Trophoblast cell (in vitro differentiated cells and primary cell): ENCODE measurements at regions not wholly inside any gene's neighbourhood (a gene's known extent, or its start where the extent isn't known, plus 50 kb on each side); places are given as distances from the start of the nearest gene placed in this dataset.

Experiments
- DNase-seq, 2 donors: peaks; one replicate each; pipeline ENCODE4 v3.0.0-alpha.2; 2016
- H2AFZ ChIP-seq: 2 replicates; pipeline ENCODE4 v1.6.1; 2013; ENCODE audit warnings: low read length, moderate library complexity, mild to moderate bottlenecking; ENCODE audit not compliant: insufficient read depth, poor library complexity
- H2AK5ac ChIP-seq: 2 replicates; pipeline ENCODE4 v1.6.1; 2013; ENCODE audit warnings: mild to moderate bottlenecking, low read length
- H2BK120ac ChIP-seq: 2 replicates; pipeline ENCODE4 v1.6.1; 2013; ENCODE audit warnings: low read length, mild to moderate bottlenecking, moderate library complexity; ENCODE audit not compliant: insufficient read depth, poor library complexity
- H2BK12ac ChIP-seq: 2 replicates; pipeline ENCODE4 v1.6.1; 2013; ENCODE audit warnings: mild to moderate bottlenecking, low read length, moderate library complexity
- H2BK5ac ChIP-seq: 2 replicates; pipeline ENCODE4 v1.6.1; 2013; ENCODE audit warnings: low read length, low read depth, moderate library complexity, mild to moderate bottlenecking; ENCODE audit not compliant: poor library complexity
- H3K14ac ChIP-seq: 2 replicates; pipeline ENCODE4 v1.6.1; 2013; ENCODE audit warnings: mild to moderate bottlenecking, low read length
- H3K18ac ChIP-seq: 2 replicates; pipeline ENCODE4 v1.6.1; 2013; ENCODE audit warnings: mild to moderate bottlenecking, low read length
- H3K23ac ChIP-seq: 2 replicates; pipeline ENCODE4 v1.6.1; 2013; ENCODE audit warnings: low read length
- H3K27ac ChIP-seq: 2 replicates; pipeline ENCODE4 v1.5.1; 2013; ENCODE audit warnings: low read depth, mild to moderate bottlenecking, inconsistent platforms, low read length, moderate library complexity
- H3K27me3 ChIP-seq: 2 replicates; pipeline ENCODE4 v1.6.1; 2013; ENCODE audit warnings: inconsistent platforms, mild to moderate bottlenecking, low read length, moderate library complexity; ENCODE audit not compliant: insufficient read depth
- H3K36me3 ChIP-seq, 2 experiments: 1 replicate in 1 of 2; 2 replicates in 1 of 2; pipeline ENCODE4 v1.6.1; 2013; ENCODE audit warnings: low read length in 2 of 2, mild to moderate bottlenecking in 2 of 2, moderate library complexity in 1 of 2; ENCODE audit not compliant: insufficient read depth in 2 of 2, control insufficient read depth in 1 of 2
- H3K4ac ChIP-seq: 2 replicates; pipeline ENCODE4 v1.6.1; 2013; ENCODE audit warnings: low read depth, mild to moderate bottlenecking, low read length, moderate library complexity
- H3K4me1 ChIP-seq, 2 experiments: 1 replicate in 1 of 2; 2 replicates in 1 of 2; pipeline ENCODE4 v1.6.1; 2013; ENCODE audit warnings: low read length in 2 of 2, mild to moderate bottlenecking in 2 of 2, moderate library complexity in 1 of 2; ENCODE audit not compliant: insufficient read depth in 2 of 2, control insufficient read depth in 1 of 2
- H3K4me2 ChIP-seq: 2 replicates; pipeline ENCODE4 v1.6.1; 2013; ENCODE audit warnings: inconsistent platforms, mild to moderate bottlenecking, low read length, moderate library complexity
- H3K4me3 ChIP-seq: 2 replicates; pipeline ENCODE4 v1.5.1; 2013; ENCODE audit warnings: mild to moderate bottlenecking, low read depth, low read length, inconsistent platforms
- H3K79me1 ChIP-seq: one replicate; pipeline ENCODE4 v1.6.1; 2013; ENCODE audit warnings: low read length
- H3K79me2 ChIP-seq: 2 replicates; pipeline ENCODE4 v1.6.1; 2013; ENCODE audit warnings: low read length, mild to moderate bottlenecking; ENCODE audit not compliant: control insufficient read depth, insufficient read depth, poor library complexity
- H3K9ac ChIP-seq: 2 replicates; pipeline ENCODE4 v1.6.1; 2013; ENCODE audit warnings: mild to moderate bottlenecking, low read length
- H3K9me3 ChIP-seq: 2 replicates; pipeline ENCODE4 v1.6.1; 2013; ENCODE audit warnings: low read depth, mild to moderate bottlenecking, control low read depth, inconsistent platforms, low read length; ENCODE audit not compliant: insufficient read depth
- H4K12ac ChIP-seq: 2 replicates; pipeline ENCODE4 v1.6.1; 2013; ENCODE audit warnings: low read depth, mild to moderate bottlenecking, low read length, moderate library complexity
- H4K8ac ChIP-seq: 2 replicates; pipeline ENCODE4 v1.6.1; 2013; ENCODE audit warnings: low read depth, mild to moderate bottlenecking, low read length, moderate library complexity
- H4K91ac ChIP-seq: one replicate; pipeline ENCODE4 v1.6.1; 2013; ENCODE audit warnings: low read depth, mild to moderate bottlenecking, low read length, moderate library complexity
- WGBS: extraction: QIAGEN DNeasy Blood & Tissue Kit; methylation state at CpG from one replicate; pipeline ENCODE4 v1.1.7; 2013; ENCODE audit warnings: missing lambda C conversion rate; ENCODE audit not compliant: insufficient read length, insufficient coverage; ENCODE audit errors: extremely low coverage; 5-methylcytosine and 5-hydroxymethylcytosine counted together

- Histone ChIP-seq H3K18ac (no peak overlapping the region), H3K4me2 (no peak overlapping the region), H4K8ac (no peak overlapping the region), H3K4ac (no peak overlapping the region), H3K4me1 (no peaks in the 10 kb centered on the region), H2BK12ac (no peak overlapping the region), H2AFZ (no peak overlapping the region), H3K27me3 (no peaks in the 10 kb centered on the region), H3K14ac (no peak overlapping the region), H2BK120ac (no peak overlapping the region), H3K9ac (no peak overlapping the region), H3K79me1 (no peaks in the 10 kb centered on the region), H4K12ac (no peak overlapping the region), H3K9me3 (no peaks in the 10 kb centered on the region), H2AK5ac (no peak overlapping the region), H4K91ac (no peak overlapping the region), H3K36me3 (no peaks in the 10 kb centered on the region), H3K23ac (no peak overlapping the region), H3K79me2 (no peaks in the 10 kb centered on the region), H2BK5ac (no peak overlapping the region), H3K27ac (no peak overlapping the region), H3K4me3 (no peak overlapping the region)
- DNase-seq, result no peak
- no CpG with 5 or more reads among the region's 11 CpGs for WGBS
These were observed 143.3 kb upstream of the PREP start for GRCh38 chr6:105545947-105546731.

- Histone ChIP-seq H3K18ac (no peak overlapping the region), H3K27ac (no peak overlapping the region), H3K14ac (no peak overlapping the region), H2BK5ac (no peak overlapping the region), H3K4ac (no peak overlapping the region), H3K23ac (no peak overlapping the region), H3K4me3 (no peak overlapping the region), H2AFZ (no peak overlapping the region), H4K8ac (no peak overlapping the region), H4K12ac (no peak overlapping the region), H3K27me3 (no peaks in the 10 kb centered on the region), H2BK120ac (no peak overlapping the region), H3K79me2 (no peaks in the 10 kb centered on the region), H3K4me1 (no peaks in the 10 kb centered on the region), H3K9me3 (no peaks in the 10 kb centered on the region), H2AK5ac (no peak overlapping the region), H2BK12ac (no peak overlapping the region), H4K91ac (no peak overlapping the region), H3K79me1 (no peaks in the 10 kb centered on the region), H3K4me2 (no peak overlapping the region), H3K36me3 (no peaks in the 10 kb centered on the region), H3K9ac (no peak overlapping the region)
- WGBS, result no CpG with 5 or more reads among the region's 4 CpGs
- no peak for DNase-seq
These were observed 142.5 kb upstream of the PREP start for GRCh38 chr6:105545228-105545920.

GRCh38 chr6:105539911-105540310, 137.0 kb upstream of the PREP start:
- no peak overlapping the region for H3K18ac ChIP-seq
- no peak overlapping the region for H3K4me2 ChIP-seq
- H2AFZ ChIP-seq, result no peak overlapping the region
- no peaks in the 10 kb centered on the region for H3K79me2 ChIP-seq
- H3K79me1 ChIP-seq, result no peaks in the 10 kb centered on the region
- no peaks in the 10 kb centered on the region for H3K9me3 ChIP-seq
- H3K36me3 ChIP-seq, result no peaks in the 10 kb centered on the region
- no peaks in the 10 kb centered on the region for H3K27me3 ChIP-seq
- no peak overlapping the region for H2BK5ac ChIP-seq
- H2AK5ac ChIP-seq, result no peak overlapping the region
- no peak overlapping the region for H3K4ac ChIP-seq
- H3K14ac ChIP-seq, result no peak overlapping the region
- no peak for DNase-seq
- no peaks in the 10 kb centered on the region for H3K4me1 ChIP-seq
- no peak overlapping the region for H4K8ac ChIP-seq
- no peak overlapping the region for H3K9ac ChIP-seq
- no peak overlapping the region for H2BK120ac ChIP-seq
- no peak overlapping the region for H2BK12ac ChIP-seq
- no peak overlapping the region for H3K23ac ChIP-seq
- no peak overlapping the region for H4K91ac ChIP-seq
- H3K27ac ChIP-seq, result no peak overlapping the region
- no peak overlapping the region for H3K4me3 ChIP-seq
- WGBS, result no CpG with 5 or more reads among the region's 5 CpGs
- no peak overlapping the region for H4K12ac ChIP-seq

GRCh38 chr6:105537981-105538578, 135.2 kb upstream of the PREP start:
- no peaks in the 10 kb centered on the region for H3K27me3 ChIP-seq

More at GRCh38 chr6:105537981-105538578, 135.2 kb upstream of the PREP start:
- Histone ChIP-seq H3K14ac (no peak overlapping the region), H4K91ac (no peak overlapping the region), H2BK120ac (no peak overlapping the region), H3K4me1 (no peaks in the 10 kb centered on the region), H3K4me3 (no peak overlapping the region), H3K9ac (no peak overlapping the region), H3K36me3 (no peaks in the 10 kb centered on the region), H3K27ac (no peak overlapping the region), H3K18ac (no peak overlapping the region), H3K23ac (no peak overlapping the region), H4K8ac (no peak overlapping the region), H2BK12ac (no peak overlapping the region), H3K79me2 (no peaks in the 10 kb centered on the region), H4K12ac (no peak overlapping the region), H3K79me1 (no peaks in the 10 kb centered on the region), H2AK5ac (no peak overlapping the region), H3K4me2 (no peak overlapping the region), H2BK5ac (no peak overlapping the region), H3K4ac (no peak overlapping the region), H3K9me3 (no peaks in the 10 kb centered on the region), H2AFZ (no peak overlapping the region)
- WGBS, result no CpG with 5 or more reads among the region's 2 CpGs
- DNase-seq, result no peak
